H4 (cell line): ENCODE measurements at regions not wholly inside any gene's neighbourhood (a gene's known extent, or its start where the extent isn't known, plus 50 kb on each side); places are given as distances from the start of the nearest gene placed in this dataset.

Source experiments
- DNase-seq: peaks from one replicate; pipeline ENCODE4 v3.0.0-alpha.2; 2015; ENCODE audit warnings: low spot score

- peak; percentile 74 for DNase-seq
Observed at GRCh38 chr7:18357691-18358090, 137.9 kb upstream of the HDAC9 start.

DNA sequence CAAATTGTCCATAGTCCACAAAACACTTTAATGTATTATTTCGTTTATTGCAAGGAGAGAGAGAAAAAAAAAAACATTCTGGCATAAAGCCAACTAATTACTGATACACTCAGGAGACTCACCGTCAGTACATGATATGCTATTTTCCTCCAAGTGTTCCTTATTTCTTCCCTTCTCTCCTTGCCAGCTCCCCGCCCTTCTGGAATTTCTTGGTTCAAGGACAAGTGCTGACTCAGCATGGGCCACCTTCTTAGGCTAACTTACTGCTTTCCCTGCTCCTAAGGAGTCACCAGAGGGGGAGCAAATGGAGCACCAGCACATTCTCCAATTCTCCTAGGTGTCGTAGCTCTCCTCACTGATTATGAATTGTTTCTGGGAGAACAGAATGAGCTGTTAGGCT lies 133.8 kb upstream of the HDAC9 start:
- peak; percentile 40 for DNase-seq

- DNase-seq, result no peak
Observed at GRCh38 chr7:18363751-18364380, 131.7 kb upstream of the HDAC9 start.

DNA sequence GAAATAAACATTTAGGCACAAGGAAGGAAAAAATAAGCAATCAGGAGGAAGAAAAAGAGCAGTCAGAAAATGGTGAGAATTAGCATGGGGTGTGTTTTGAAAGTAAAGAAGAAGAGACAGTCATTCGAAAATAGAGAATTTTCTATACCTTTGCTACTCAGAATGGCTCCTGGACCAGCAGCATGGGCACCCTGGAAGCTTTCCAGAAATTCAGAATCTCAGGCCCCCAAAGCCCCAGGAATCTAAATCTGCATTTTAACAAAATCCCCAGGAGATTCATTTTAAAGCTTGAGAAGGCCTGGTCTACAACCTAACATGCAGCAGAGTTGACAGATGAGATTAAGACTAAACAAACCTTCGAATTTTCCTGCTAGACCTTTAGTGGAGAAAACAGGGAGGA lies 131.2 kb upstream of the HDAC9 start:
- DNase-seq, result no peak

GRCh38 chr7:18366394-18366793 lies 129.2 kb upstream of the HDAC9 start:
- DNase-seq, result no peak

- no peak for DNase-seq
Observed at GRCh38 chr7:18369011-18369410, 126.5 kb upstream of the HDAC9 start.

DNA sequence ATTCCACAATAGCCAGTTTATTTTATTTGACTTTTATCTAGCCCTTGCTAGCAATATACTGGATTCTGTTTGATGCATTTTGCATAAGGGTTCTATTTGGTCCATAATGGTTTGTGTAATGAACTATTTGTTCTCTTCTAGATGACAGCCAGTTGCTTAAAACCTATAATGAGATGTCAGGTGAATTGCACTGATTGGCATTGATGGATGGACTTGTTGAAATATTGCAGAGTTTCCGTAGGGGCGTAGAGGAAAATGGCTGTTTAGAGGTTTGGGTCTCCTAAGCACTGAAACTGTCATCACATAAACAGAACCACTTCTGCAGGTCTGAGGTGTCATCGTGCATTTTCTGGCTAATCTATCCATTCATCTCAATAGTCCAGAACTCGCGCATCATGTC lies 124.9 kb upstream of the HDAC9 start:
- no peak for DNase-seq

GRCh38 chr7:18378989-18379605 lies 116.5 kb upstream of the HDAC9 start:
- DNase-seq, result no peak

DNA sequence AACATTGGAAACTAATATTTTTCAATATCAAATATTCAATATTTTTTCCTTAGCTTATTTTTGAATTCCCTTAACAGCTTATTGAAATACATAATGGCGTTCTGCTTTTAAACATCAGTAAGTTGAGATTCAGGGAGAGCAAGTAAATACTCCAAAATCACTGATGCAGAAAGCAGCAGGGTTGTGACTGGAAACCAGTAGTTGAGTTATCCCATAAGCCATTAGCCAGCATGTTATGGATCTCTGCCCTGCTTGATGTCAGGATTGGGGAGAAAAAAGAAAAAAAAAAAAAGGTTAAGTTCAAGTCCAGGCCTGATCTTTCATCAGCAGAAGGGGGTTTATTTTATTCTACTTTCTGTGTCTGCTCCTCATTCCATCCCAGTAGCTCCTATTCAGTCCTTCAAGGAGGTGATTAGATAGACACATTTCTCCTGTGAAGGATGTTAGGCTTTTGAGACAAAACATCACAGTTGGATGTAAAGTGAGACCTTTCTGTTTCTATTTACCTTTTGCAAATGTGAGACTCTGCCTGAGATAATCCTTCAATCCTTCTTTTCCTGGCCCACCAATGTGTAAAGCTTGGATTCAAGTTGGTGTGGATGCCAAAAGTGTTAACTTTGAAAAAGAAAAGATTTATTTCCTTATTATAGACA lies 110.9 kb upstream of the HDAC9 start:
- DNase-seq, result no peak

DNA sequence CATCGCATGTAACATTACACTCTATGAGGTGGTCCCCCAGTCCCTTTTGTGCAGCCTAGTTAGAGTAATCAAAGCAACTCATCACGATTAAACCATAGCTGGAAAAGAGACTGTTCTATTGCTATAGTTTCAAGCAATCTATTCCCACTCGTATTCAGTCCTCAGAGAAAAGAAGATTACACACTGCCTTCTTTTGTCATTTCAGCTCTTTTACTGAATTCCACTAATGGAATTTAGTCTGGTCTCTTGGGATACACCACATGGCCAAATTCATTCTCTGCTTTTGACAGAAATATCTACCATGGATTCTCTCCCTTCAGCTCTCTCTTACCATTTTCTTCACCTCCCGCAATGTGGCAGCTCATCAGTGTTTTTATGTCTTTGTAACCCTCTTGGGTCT lies 108.9 kb upstream of the HDAC9 start:
- DNase-seq, result no peak

- no peak for DNase-seq
Observed at GRCh38 chr7:18387191-18387735, 108.3 kb upstream of the HDAC9 start.

GRCh38 chr7:18390535-18390907 lies 105.0 kb upstream of the HDAC9 start:
- no peak for DNase-seq

- DNase-seq, result peak; percentile 77
Observed at GRCh38 chr7:18393465-18394118, 102.0 kb upstream of the HDAC9 start.

GRCh38 chr7:18395868-18396267 lies 99.7 kb upstream of the HDAC9 start:
- DNase-seq, result no peak

- no peak for DNase-seq
Observed at GRCh38 chr7:18396953-18397352, 98.6 kb upstream of the HDAC9 start.

DNA sequence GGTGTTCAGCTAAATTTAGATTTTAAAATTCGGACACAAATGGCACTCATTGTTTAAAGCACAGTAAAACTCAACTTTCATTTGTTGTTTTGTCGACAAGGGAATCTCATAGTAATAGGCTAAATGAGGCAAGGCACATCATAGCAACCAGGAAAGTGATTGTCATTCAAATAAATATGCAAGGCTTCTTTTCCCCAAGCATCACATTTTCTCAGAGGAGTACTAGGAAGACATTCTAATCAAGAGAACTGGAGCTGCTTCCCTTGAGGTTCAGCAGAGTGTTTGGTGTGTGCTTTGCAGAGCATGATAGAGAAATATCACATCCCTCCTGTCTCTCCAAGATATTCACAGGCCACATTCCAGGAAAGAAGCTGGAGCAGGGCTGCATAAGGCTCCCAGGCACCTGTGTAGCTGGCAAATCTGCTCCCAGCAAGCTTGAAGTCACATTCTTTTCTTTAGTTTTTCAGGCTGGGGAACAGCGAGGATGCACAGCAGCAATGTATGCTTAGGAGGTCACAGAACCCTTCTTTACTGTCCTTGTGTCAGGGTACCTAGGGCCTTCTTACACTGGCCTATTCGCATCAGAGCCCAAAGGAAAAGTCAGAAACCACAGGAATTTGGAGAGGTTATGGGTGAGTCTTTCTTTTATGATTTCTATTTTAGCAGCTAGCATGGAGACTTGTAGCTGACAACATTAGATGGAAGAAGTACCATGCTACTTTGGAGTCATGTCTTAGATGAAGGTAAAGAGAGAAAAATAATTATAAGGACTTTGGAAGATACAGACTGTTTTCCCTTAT lies 95.9 kb upstream of the HDAC9 start:
- DNase-seq, result no peak

DNA sequence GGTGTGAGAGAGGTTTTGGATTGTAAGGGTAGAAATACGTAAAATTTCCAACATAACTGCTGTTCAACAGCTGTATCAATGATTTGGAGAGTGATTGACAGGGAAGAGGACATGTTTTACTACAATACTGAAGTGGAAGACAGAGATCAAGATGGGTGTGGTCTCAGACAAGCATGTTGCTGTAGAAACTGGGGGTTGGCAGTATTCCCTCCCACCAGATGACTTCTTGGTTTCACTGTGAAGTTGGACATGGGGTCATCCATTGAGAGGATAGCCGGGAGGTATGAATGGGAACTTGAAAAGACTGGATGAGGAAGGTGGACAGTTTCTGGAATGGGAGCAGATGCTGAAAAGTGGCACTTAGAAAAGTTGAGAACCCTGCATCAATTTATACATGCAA lies 95.3 kb upstream of the HDAC9 start:
- peak; percentile 82 for DNase-seq

GRCh38 chr7:18400726-18401125 lies 94.8 kb upstream of the HDAC9 start:
- DNase-seq, result peak; percentile 83

DNA sequence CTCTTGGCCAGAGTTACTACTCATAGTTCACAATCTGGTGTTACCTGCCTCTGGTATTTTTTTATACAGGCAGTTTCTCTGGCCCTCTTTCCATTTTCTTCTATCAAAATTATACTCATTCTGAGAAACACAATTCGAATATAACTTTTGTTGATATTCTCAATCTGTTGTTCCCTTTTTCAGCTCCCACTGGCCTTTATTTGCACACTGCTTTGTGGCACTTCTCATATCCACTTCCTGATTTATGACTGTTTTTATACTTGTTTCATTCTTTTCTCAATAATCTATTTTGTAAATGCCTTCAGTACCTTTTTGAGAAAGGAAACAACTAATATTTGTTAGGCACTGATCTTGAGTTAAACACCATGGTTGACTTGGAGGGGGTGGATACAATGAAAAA lies 93.8 kb upstream of the HDAC9 start:
- no peak for DNase-seq

DNA sequence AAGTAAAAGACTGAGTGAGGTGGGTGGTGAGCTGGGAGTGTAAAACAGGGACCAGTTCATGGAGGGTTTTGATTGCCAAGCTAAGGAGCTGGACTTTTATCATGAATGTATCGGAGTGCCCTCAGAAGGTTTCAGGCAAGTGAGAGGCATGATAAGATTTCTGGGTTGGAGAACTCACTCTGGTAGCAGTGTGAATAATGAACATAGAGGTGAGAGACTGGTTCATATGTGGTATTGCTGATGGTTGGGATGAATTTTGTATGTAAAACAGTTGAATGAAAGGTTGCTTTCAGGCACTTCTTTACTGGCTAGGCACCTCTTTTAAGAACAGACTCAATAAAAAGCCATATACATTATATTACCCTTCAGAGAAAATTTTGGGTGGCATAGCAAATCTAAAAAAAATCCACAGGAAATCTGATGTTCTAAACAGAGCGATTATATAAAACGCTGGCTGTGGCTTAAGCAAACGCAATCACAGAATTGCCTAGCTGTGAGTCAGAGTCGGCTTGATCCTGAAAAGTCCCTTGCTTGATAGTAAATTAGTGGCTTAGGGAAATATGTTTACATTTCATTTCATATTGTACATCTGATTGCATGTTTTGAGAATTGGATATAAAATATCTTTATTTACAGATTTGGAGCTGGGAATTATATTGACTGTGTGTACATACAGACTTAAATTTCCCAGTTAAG lies 92.9 kb upstream of the HDAC9 start:
- peak; percentile 88 for DNase-seq

DNA sequence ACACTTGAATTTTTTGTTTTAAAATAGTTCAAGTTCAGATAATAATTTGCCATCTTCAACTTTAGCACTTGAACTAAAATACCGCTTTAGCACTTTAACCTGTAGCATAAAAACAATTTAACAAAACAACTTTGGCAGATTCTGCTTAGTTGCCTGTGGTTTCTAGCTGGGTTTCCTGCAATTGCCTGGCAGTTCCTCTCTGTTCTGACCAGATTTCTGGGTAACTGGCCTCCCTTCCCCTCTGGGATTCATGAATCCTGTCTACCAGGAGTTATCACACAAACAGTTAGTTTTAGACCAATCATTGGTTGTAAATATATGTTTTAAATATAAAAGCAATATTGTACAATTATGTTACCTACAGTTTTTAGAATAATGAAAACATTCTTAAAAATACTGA lies 89.8 kb upstream of the HDAC9 start:
- DNase-seq, result no peak
